UCSD-AML1 (cell line): ENCODE measurements at regions not wholly inside any gene's neighbourhood (a gene's known extent, or its start where the extent isn't known, plus 50 kb on each side); places are given as distances from the start of the nearest gene placed in this dataset.

Experiments used
- DNase-seq: peaks from one replicate; lab custom pipeline; 2025; ENCODE audit not compliant: unreplicated experiment; lab: John Stamatoyannopoulos, UW

GRCh38 chr11:70623906-70624597 lies 225.7 kb downstream of the CTTN start:
- no peak for DNase-seq

DNA sequence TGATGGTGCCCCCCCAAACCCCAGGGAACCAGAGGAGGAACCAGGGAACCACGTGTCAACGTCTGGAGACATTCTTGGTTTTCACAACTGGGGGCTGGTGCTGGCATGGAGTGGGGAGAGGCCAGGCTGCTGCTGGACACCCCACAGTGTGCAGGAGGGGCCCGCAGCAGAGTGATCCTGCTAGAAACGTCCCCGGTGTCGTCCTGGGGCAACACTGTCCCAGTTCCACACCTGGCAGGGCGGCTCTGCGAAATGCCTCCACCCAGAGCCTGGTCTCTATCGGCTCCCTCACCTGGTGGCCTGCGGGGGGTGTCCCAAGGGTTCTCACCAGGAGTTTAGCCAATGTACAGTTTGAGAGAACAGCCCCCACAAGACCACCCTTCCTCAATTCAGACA lies 226.3 kb downstream of the CTTN start:
- no peak for DNase-seq

DNA sequence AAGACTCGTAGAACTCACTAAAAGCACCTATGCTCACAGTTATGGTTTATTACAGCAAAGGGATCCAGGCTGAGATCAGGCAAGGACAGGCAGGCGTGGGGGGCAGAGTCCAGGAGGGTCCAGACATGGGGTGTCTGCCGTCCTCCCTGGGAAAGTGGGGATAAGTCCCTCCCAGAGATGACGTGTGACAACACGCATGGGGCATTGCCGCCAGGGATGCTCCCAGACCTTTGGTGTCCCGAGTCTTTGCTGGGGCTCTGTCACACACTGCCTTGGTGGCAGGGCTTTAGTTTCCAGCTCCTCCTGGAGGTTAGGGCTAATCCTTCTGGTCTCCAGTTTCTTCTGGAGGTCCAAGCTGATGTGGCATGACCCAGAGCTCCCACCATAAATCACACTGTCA lies 226.7 kb downstream of the CTTN start:
- DNase-seq, result no peak

DNA sequence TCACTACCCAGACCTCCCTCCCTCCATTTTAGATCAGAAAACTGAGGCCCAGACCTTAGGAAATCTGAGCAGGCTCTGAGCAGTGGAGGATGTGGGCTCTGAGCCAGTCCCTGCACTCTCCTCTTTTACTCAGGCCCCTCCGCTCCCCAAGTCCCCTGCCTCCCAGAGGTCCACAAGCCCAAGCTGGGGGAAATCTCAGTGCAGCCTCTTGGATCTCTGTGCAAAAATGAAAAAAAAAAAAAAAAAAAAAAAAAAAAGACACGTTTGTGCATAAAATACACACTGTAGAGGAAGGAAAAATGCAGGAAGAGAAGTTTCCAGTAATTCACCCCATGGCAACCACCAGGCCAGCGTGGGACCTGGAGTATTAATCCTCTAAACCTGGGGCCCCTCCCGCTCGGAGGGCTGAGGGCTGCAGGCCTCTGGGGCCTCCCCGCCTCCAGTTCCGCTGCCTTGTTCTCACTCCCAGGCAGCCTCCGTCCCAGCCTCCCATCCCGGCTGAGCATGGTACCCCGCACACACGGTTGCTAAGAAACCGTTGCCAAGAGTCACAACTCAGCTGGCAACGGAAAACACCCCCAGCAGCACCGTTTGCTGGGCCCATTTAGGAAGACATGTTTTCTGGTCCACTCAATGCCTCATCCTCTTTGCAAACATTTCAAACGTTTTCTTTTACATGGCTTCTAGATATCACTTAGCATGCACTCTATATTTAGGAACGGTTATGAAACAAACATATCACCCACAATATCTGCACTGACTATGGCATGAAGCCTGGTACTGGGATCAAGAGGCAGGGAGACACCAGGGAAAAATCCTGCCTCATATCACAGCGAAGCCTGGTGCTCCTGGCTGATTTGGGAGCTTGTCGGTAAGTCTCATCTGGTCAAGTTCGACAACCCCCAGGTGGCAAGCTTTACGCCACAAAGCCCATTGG lies 227.5 kb downstream of the CTTN start:
- DNase-seq, result no peak

- no peak for DNase-seq
Observed at GRCh38 chr11:70627219-70627618, 228.9 kb downstream of the CTTN start.

DNA sequence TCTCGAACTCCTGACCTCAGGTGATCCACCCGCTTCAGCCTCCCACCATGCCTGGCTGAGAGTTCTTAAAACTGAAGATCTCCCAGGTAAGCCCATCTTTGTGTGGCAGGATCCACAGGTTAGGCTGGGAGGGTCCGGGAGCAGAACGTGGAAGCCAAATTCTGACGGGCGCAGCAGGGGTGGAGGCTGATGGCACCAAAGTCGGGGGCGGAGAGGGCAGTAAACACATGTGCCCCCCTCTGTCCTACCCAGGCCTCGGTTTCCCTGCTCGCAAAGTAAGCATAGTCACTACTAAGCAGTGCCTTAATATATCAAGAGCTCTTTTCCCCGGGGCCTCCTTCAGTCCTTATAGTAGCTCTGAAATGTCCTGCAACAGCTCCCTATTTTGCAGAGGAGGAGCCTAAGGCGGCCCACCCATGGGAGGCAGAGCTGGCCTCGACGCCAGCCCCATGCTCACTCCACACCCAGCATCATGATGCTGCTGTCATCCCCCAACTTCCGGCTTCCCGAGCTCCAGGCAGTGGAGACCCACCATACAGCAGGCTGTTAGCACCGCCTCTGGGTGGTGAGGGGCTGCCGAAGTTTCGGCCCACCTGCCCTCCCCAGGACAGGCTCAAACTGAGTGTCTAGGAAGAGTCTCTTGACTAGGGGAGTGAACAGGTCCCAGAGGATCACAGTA lies 230.0 kb downstream of the CTTN start:
- no peak for DNase-seq

GRCh38 chr11:70628855-70629844 lies 230.8 kb downstream of the CTTN start:
- DNase-seq, result no peak

DNA sequence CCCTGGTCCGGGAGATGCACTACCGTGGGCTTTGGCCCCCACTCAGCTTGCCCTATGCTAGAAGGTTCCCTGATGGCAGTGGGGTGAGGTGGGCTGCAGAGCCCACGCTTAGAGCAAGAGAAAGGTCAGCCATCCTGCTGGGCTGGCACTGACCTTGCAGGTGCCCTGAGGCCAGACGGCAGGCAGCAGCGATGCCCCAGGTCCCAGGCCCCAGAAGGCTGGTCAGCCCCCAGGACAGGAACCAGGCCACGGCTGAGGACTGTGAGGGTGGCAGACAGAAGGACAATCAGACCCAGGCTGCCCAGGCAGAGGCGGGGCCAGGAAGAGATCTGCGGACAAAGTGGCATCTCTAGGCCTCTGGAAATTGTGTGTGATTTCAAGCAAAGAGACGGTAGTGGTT lies 231.7 kb downstream of the CTTN start:
- DNase-seq, result no peak

GRCh38 chr11:70630816-70631623 lies 232.7 kb downstream of the CTTN start:
- DNase-seq, result no peak

GRCh38 chr11:70631624-70632047 lies 233.3 kb downstream of the CTTN start:
- DNase-seq, result no peak

GRCh38 chr11:70633610-70634009 lies 235.3 kb downstream of the CTTN start:
- DNase-seq, result no peak

DNA sequence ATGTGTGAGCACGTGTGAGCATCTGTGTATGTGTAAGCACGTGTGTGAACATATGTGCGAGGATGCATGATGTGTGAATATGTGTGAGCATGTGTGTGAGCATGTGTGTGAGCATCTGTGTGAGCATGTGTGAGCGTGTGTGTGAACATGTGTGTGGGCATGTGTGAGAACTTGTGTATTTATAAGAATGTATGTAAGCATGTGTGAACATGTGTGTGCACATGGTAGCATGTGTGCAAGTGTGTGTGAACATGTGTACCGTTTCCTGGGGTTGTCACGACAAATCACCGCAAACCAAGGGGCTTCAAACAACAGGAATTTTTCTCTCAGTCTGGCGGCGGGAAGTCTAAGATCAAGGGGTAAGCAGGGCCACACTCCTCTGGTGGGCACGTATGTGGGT lies 238.3 kb downstream of the CTTN start:
- no peak for DNase-seq

- DNase-seq, result no peak
Observed at GRCh38 chr11:70637186-70637800, 239.0 kb downstream of the CTTN start.

- no peak for DNase-seq
Observed at GRCh38 chr11:70637949-70638583, 239.7 kb downstream of the CTTN start.

GRCh38 chr11:70640408-70640807 lies 242.1 kb downstream of the CTTN start:
- no peak for DNase-seq

GRCh38 chr11:70641369-70641768 lies 243.0 kb downstream of the CTTN start:
- DNase-seq, result peak; percentile 36

DNA sequence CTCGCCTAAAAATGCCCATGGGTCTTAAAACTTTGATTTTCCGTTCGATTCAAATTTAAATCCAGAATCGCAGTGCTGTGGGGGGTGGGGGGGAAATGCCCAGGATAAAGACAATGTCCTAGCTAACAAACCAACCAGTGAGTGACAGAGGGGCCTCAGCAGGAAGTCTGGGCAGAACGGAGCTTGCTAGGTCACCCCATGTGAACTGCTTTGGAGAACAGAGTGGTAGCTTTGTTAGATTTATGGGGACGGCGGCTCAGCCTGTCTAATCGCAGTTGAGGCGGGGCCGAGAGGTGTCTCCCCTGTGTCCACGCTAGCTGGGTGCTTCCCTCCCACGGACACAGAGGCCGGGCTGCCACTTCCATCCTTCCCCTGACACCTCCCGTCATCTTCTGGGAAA lies 243.9 kb downstream of the CTTN start:
- no peak for DNase-seq

GRCh38 chr11:70643642-70644041 lies 245.3 kb downstream of the CTTN start:
- DNase-seq, result no peak
